Activated CD4-positive, alpha-beta T cell treated with anti-CD3 and anti-CD28 coated beads, Interleukin-2, Interleukin-6, amounts not matched to agents 100 ng/mL and 50 ng/mL, durations not matched to agents 16 hours and 8 hours (primary cell): ENCODE measurements at regions not wholly inside any gene's neighbourhood (a gene's known extent, or its start where the extent isn't known, plus 50 kb on each side); places are given as distances from the start of the nearest gene placed in this dataset.

Experiments
- DNase-seq: peaks from one replicate; pipeline ENCODE4 v3.0.0-alpha.2; 2020

DNA sequence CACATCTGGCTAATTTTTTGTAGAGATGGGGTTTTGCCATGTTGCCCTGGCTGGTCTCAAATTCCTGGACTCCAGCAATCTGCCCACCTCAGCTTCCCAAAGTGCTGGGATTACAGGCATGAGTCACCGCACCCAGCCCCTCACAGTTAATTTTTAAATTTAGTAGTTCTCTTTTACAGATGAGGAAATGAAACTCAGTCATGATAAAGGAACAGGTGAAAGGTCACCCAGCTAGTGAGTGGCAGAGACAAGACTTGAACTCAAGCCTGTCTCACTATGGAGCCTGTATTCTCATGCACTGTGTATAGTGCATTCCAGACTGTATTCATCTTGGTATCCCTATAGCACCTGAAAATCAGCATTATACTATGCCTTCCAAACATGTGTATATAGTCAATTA is 77.1 kb upstream of the WSB1 start:
- no peak for DNase-seq

DNA sequence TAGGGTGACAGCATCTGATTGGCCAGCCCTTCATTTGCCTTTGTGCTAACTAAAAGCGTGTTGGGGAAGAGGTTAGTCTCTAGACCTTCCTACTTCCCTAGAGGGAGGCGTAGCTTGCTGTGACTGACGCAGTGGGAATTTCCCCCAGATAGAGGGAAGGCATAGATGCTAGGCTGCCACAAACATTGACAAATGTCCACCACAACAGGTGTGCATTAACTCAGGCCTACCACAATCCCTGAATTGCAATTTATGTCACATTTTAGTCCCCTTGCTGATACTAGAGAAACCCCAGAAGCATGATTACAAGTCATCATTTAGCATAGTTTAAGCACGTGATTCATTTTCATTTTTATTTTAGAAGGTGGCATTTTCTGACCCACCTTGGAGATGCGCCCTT is 76.3 kb upstream of the WSB1 start:
- no peak for DNase-seq

DNA sequence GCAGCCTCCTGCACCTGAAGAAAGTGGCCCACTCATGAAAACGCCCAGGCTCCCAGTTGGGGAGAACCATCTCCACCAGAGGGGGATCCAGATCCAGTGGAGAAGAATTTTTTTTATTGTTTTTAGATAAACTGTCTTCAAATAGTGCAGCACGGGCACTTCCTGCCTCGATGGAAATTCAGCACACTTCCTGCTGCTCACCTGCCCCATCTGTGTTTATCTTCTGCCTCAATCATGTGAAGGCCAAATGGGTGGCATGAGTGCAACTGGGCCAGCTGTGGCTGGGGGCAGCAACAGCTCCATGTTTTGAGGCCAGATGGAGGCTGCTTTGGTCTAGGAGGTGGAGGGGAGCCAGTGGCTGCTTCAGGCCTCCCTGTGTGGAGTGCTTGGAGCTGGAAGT is 75.9 kb upstream of the WSB1 start:
- DNase-seq = no peak

DNA sequence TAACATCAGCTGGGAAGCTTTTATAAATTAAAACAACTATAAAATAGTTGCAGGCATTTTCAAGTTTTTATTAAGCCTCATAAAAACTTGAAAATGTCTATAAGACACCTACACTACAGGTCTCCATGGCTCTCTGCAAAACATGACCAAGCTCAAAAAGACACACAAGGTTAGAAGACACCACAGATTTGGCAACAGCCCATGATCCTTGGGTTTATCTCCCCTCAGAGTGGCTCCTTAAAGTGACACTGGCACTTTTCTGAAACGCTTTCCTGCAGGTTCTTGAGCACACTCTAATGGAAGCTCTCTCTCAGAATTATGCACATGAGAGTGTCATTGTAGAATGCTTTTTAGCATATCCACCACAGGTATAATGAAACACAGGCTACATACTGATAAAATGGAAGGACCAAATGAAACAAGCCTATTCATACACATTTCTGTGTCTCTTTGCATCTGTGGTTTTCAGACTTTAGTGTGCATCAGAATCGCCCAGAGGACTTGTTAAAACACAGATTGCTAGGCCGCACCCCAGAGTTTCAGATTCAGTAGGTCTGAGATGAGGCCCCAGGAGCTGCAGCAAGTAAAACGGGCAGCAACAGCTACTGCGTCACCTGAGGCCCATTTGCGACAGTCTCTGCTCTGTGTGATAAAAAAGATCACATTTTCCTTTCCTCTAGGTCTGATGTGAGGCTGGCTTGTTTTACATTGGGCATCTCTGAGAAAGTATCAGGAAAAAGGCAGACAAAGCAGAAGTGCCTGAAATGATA is 75.0 kb upstream of the WSB1 start:
- DNase-seq = peak; percentile 91

DNA sequence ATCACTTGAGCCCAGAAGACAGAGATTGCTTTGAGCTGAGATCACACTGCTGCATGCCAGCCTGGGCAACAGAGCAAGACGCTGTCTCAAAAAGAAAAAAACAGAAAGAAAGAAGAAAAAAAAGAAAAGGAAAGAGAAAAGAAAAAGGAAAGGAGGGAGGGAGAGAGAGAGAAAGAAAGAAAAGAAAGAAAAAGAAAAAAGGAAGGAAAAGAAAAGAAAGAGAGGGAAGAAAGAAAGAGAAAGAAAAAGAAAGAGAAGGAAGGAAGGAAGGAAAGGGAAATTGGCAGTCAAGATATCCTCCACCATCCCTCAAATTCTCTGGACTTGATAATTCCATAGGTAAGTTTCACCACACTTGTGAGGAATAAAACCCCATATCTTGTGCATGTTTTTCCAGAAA is 71.4 kb upstream of the WSB1 start:
- no peak for DNase-seq

DNA sequence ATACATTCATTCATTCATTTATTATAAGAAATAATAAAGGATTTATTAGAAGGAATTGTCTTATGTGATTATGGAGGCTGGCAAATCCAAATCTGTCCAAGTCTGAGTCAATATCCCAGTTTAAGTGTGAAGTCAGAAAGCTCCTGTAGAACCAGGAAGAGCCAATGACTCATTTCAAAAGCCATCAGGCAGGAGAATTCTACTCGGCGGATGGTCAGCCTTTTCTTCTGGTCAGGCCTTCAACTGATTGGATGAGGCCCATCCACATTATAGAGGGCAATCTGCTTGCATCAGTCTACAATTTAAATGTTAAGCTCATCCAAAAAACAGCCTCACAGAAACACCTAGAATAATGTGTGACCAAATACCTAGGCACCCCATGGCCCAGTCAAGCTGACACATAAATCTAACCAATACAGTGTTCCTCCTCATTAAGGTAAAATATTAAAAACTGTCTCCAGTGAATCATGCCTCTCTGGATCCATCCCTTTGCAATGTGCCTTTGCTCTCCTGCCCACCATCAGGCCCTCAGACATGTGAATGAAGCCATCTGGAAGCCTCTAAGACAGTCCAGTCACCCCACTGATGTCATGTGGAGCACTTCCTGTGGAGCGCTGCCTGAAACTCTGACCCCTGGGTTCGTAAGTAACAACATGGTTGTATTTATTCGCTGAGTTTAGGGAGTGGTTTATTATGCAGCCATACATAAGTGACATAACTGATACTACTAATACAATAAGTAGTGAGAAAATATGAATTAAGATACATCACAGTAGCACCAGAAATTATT is 69.2 kb upstream of the WSB1 start:
- DNase-seq = no peak

DNA sequence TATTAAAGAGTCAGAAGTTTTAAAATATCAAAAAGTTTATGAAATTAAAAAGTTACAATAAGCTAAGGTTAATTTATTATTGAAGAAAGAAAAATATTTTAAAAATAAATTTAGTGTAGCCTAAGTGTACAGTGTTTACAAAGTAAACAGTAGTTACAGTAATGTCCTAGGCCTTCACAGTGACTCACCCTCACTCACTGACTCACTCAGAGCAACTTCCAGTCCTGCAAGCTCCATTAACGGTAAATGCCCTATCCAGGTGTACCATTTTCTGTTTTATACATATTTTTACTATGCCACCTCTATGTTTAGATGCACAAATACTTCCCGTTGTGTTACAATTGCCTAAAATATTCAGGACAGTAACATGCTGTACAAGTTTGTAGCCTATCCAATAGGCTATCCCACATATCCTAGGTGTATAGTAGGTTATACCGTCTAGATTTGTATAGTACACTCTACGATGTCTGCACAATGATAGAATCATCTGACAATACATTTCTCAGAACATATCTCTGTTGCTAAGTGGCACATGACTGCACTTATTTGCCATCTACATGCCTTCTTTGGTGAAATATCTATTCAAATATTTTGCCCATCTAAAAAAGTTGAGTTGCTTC is 67.2 kb upstream of the WSB1 start:
- DNase-seq = no peak

DNA sequence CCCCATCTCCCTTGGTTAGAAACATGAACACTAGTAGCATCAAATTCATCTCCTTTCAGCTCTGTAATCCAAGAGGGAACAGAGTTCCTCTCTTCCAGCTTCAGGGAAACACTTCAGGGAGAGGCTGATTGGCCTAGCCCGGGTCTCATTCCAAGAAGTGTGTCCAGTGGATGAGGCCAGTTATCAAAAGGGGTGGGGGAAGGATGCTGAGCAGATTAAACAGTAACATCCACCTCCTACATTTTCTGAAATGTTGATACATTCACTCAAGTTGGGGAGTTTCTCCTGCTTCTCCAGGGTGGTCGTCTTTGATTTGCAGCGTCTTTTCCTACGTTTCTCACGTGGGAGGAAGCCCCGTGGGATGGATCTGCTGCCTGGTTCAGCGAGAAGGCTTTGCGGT is 62.9 kb upstream of the WSB1 start:
- no peak for DNase-seq

DNA sequence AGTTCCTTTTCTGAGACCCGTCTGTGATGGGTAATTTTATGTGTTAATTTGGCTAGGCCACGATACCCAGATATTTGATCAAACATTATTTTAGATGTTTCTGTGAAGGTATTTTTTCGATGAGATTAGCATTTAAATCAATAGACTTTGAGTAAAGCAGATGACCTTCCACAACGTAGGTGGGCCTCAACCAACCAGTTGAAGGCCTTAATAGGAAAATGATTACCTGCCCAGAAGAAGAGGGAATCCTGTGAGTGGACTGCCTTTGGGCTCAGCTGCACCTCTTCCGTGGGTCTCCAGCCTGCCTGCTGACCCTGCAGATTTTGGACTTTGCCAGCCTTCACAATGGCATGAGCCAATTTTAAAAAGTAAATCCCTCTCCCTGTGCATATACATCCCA is 61.6 kb upstream of the WSB1 start:
- DNase-seq = no peak

DNA sequence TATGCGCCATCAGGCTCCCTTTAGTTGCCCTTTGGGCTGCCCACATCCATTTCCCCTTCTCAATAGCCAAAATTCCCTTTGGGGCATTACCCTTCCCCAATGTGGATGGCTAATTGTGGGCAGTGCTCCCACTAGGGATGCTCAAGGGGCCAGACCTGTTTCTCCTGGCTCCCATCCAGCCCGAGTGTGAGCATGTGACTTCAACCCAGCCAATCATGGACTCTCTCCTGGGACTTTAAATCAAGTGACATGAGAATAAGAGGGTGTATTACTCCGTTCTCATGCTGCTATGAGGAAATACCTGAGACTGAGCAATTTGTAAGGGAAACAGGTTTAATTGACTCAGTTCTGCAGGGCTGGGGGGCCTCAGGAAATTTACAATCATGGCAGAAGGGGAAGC is 60.9 kb upstream of the WSB1 start:
- DNase-seq = no peak

DNA sequence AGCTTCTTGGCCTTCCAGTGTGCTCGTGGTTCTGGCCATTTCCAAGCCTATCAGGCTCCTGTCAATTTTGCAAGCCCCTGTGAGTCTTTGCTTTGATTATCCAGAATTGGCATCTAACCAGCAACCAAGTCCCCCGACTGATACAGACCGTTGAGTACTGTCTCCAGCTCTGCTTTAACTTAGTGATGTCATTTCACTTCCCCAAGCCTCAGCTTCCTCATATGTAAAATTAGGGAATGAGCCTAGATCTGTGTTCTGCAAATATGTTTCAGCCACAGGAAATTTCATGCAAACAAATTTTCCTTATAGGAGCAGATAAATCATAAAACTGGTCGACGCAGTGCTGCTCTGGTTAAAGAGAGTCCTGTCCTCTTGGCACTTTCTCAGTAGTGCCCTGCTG is 60.1 kb upstream of the WSB1 start:
- DNase-seq = no peak

DNA sequence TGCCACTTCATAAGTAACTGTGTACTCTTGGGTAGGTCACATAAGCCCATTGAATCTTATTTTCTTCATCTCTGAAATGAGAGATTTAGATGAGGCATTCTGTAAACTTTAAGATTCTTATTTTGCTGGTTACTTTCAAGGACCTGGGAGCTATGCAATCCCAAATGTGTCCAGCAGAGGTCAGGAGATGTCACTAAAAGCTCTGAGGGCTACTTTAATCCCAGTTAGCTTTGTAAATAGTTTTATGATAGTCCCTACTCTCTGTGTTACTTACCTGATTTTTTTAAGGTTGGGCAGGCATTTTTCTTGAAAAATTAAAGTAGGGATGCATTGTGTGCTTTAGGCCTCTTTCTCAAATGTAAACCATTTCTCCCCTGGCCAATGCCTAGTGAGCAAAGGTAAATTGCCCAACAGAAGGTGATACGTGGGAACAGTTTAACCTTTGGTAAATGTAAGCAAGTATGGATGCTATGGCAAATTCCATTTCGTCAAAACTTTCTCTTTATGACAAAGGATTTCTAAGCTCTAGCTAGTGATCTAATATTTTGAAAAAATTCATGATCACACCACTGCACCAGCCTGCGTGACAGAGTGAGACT is 57.1 kb upstream of the WSB1 start:
- peak; percentile 82 for DNase-seq

DNA sequence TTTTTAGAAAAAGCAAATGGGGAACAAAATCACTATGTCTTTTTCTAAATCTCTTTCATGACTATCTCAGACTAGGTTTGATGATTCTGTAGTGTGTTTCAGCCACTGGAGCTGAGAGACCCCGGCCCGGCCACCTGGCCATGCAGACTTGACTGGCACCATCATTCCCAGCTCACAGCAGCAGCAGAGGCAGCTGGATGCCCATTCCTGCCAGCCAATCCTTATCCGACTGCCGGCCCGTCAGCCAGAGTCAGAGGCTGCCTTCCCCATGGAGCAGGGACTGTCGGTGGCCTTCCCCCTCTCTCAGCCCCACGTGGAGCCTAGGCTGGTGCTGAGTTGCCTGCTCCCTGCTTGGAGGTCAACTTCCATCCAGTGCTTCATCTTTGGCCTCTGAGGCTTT is 56.0 kb upstream of the WSB1 start:
- DNase-seq = no peak

DNA sequence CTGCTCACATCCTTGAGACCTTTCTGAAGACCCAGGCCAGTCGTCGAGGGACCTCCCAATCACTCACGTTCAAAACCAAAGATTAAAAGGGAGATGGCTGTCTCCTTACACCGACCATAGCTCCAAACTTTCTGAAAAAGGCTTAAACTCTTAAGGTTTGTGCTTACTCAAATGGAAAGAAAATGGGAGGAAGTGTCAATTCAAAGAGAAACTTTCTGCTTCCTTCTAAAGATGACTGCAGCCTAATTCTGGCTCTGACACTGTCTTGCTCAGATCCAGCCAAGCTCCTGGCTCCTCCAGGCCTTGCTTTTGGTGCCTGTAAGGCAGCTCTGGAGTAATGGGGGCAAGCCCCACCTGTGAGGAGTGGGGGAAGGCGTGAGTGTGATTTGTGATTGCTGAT is 54.9 kb upstream of the WSB1 start:
- peak; percentile 84 for DNase-seq

DNA sequence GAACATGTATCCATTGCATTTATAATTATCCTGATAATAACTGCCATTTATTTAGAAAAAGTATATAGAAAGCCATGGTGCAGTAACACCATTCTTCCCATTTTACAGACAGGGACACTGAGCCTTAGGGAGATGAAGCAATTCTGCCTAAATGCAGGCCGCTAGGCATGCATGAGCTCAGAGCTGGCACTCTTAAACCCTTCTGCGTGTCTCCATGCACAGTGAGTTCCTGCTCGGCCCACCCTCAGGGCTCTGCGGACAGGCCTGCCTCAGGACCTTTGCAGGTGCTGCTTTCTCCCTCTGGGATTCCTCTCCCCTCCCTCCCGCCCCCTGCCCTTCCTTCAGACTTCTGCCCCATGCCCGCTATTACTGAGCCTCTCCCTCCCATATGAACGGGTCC is 54.3 kb upstream of the WSB1 start:
- DNase-seq = no peak

DNA sequence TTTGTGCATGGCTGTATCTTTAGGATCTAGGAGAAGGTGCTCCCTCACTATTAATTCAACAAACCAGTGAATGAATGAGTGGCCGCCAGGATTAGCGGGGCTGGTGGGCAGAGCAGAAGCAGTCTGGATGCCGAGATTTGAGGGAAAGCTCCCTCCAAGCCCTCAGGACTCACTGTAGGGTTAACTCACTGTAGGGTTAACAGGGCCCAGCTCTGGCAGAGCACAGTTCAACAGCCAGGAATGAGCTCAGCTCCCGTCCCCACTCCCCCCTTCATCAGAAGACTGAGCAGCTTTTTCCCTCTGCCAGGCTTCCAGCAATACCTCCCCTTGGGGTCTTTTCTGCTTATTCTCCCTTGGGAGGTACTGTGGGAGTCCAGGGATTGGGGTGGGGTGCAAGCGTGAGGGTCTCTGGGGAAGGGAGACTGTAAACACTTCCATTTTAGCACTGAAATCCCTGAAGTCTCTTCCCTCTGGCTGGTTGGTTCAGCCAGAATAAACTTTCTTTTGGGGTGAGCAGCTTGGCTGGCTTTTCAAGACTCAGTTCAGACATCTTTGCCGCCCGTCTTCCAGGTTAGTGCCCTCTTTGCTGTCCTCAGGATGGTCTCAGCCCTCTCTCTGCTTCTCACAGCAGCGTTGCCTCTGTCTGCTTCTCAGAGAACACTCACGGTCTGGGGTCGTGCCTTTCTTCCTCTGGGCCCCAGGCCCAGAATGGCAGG is 53.7 kb upstream of the WSB1 start:
- DNase-seq = no peak

DNA sequence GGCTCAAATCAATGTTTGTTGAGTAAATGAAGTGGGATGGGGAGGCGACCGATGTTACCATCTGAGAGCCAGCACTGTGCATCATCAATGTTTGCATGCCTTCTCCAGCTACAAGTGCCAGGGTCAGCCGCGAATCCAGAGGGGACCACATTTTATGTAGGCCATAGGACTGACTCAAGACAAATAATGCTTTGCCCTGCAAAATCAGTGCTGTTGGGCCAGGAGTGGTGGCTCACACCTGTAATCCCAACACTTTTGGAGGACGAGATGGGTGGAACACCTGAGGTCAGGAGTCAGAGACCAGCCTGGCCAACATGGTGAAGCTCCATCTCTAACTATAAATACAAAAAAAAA is 53.1 kb upstream of the WSB1 start:
- no peak for DNase-seq

DNA sequence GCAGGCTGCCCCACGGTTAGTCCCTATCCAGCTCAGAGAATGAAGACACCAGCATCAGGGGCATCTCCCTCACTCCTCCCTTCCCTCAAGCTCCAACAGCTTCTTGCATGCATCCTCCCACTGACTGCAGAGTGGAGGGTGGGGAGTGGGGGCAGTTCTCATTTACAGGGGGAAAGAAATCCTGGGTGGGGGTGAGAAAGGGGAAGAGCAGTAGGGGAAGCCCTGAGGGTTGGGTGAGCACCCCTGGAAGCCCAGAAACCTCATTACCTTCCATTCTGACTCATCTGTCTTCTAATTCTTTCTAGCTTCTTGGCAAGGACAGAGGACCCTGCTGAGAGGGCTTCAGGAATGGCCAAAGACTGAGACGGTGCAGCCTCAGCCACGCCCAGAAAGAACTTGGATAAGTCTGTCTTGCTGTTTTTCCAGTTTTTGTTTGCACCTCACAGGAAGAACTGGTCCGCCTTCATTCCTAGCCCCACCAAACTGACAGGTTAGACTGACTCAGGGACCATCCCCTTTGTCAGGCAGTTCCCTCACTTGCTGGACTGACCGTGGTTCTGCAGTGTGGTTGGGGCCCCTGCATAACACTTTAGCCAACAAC is 52.5 kb upstream of the WSB1 start:
- DNase-seq = peak; percentile 63

DNA sequence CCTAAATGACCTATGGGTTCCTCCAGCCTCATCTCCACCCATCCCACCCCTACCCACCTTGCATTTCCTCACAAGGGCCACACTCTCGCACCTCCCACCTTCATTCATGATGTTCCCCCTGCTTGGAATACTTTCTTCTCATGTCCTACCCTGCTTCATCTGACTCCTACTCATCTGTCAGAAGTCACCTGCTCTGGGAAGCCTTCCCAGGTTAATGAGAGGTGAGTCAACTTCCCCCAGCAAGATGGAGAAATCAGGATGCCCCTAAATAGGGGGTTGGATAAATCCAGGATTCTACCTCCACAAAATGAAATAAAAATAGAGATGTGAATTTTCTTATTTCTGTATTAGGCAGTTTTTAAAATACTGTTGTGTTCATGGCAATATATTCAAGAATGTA is 51.0 kb upstream of the WSB1 start:
- no peak for DNase-seq

DNA sequence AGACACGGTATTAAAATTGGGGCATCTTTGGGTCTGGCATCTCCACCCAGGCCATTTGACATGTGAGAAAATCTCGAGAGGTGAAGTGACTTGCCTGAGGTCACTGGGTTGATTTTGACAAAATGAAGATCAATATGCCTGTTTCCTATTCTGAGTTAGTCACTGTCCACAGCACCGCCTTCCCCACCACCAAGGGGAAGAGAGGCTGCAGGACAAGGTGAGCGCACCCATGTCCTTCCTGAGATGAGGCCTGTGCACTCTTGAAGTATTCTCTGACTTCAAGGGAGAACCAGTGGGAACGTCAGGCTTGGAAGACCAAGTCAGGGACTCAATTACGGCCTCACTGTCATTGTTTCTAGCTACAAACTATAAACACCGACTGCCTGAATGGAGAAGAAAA is 49.9 kb upstream of the WSB1 start:
- no peak for DNase-seq
